Smooth muscle cell (in vitro differentiated cells): ENCODE measurements at regions not wholly inside any gene's neighbourhood (a gene's known extent, or its start where the extent isn't known, plus 50 kb on each side); places are given as distances from the start of the nearest gene placed in this dataset.

ENCODE experiments used
- DNase-seq: peaks from one replicate; lab custom pipeline; 2025; ENCODE audit not compliant: unreplicated experiment; lab: John Stamatoyannopoulos, UW
- H2AFZ ChIP-seq: fragments of 200-600 bp; sonication (generic); 2 replicates; pipeline ENCODE4 v1.6.0; 2016; ENCODE audit warnings: antibody characterized with exemption, low read depth, mild to moderate bottlenecking
- H3F3A ChIP-seq: fragments of 200-600 bp; sonication (generic); 2 replicates; pipeline ENCODE4 v1.6.0; 2017; ENCODE audit warnings: antibody characterized with exemption, low read depth
- H3K27ac ChIP-seq: fragments of 200-600 bp; sonication (generic); 2 replicates; pipeline ENCODE4 v1.5.1; 2016; ENCODE audit warnings: low read depth, mild to moderate bottlenecking
- H3K27me3 ChIP-seq: fragments of 200-600 bp; sonication (generic); 2 replicates; pipeline ENCODE4 v1.6.1; 2016; ENCODE audit warnings: low read depth, mild to moderate bottlenecking
- H3K36me3 ChIP-seq: fragments of 200-600 bp; sonication (generic); 2 replicates; pipeline ENCODE4 v1.5.1; 2016; ENCODE audit warnings: low read depth
- H3K4me1 ChIP-seq: fragments of 200-600 bp; sonication (generic); 2 replicates; pipeline ENCODE4 v1.5.1; 2016; ENCODE audit warnings: low read depth
- H3K4me2 ChIP-seq: fragments of 200-600 bp; sonication (generic); 2 replicates; pipeline ENCODE4 v1.6.0; 2016; ENCODE audit warnings: mild to moderate bottlenecking
- H3K4me3 ChIP-seq: fragments of 200-600 bp; sonication (generic); 2 replicates; pipeline ENCODE4 v1.5.1; 2016; ENCODE audit warnings: mild to moderate bottlenecking
- H3K79me2 ChIP-seq: fragments of 200-600 bp; sonication (generic); 2 replicates; pipeline ENCODE4 v1.6.0; 2016; ENCODE audit warnings: low read depth, mild to moderate bottlenecking
- H3K9ac ChIP-seq: fragments of 200-600 bp; sonication (generic); 2 replicates; pipeline ENCODE4 v1.6.0; 2016; ENCODE audit warnings: low read depth
- H3K9me3 ChIP-seq: fragments of 200-600 bp; sonication (generic); replicated peaks from 2 replicates; pipeline ENCODE4 v1.5.1; 2016; ENCODE audit warnings: low read depth
- H4K20me1 ChIP-seq: fragments of 200-600 bp; sonication (generic); 2 replicates; pipeline ENCODE4 v1.6.0; 2016; ENCODE audit warnings: low read depth
- WGBS: methylation state at CpG from one replicate; pipeline ENCODE4 v1.1.7; 2016; ENCODE audit warnings: low lambda C conversion rate; 5-methylcytosine and 5-hydroxymethylcytosine counted together
- TF ChIP-seq, protein P1 (sequence below): fragments of 200-600 bp; sonication (generic); IDR thresholded peaks from 2 replicates; pipeline ENCODE4 v1.5.1; 2017; ENCODE audit warnings: borderline replicate concordance, mild to moderate bottlenecking, antibody characterized with exemption; ENCODE audit not compliant: insufficient read depth, poor library complexity, severe bottlenecking

DNA sequence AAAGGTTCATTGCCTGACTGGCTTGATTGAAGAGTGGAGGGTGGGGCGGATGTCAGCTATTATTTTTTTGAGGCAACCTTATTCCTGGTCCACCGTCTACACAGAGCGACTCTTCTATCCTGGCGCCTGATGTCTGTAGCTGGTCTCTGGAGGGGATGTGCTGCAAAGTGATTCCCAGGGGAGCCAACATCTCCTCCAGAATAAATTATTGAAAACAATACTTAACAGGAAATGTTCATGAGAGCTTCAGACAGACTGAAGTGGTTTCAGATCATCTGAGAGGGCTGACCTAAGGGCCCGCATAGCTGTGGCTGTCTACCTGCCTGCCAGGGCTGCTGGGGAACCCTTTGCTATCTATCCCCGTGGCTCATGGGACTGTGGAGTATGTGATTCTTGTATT is 66.7 kb downstream of the TEX35 start:
- no peak overlapping the region for H2AFZ ChIP-seq
- no peak overlapping the region for H3K4me3 ChIP-seq
- no peaks in the 10 kb centered on the region for H4K20me1 ChIP-seq
- peaks cover 17% of the 10 kb centered on the region for H3K4me1 ChIP-seq
- H3K9ac ChIP-seq, result no peak overlapping the region
- WGBS, result 91% methylated on average over 6 of the region's 6 CpGs
- TF ChIP-seq, protein P1, sequence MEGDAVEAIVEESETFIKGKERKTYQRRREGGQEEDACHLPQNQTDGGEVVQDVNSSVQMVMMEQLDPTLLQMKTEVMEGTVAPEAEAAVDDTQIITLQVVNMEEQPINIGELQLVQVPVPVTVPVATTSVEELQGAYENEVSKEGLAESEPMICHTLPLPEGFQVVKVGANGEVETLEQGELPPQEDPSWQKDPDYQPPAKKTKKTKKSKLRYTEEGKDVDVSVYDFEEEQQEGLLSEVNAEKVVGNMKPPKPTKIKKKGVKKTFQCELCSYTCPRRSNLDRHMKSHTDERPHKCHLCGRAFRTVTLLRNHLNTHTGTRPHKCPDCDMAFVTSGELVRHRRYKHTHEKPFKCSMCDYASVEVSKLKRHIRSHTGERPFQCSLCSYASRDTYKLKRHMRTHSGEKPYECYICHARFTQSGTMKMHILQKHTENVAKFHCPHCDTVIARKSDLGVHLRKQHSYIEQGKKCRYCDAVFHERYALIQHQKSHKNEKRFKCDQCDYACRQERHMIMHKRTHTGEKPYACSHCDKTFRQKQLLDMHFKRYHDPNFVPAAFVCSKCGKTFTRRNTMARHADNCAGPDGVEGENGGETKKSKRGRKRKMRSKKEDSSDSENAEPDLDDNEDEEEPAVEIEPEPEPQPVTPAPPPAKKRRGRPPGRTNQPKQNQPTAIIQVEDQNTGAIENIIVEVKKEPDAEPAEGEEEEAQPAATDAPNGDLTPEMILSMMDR, result no peak
- no peak overlapping the region for H3K4me2 ChIP-seq
- no peaks in the 10 kb centered on the region for H3K79me2 ChIP-seq
- H3K27ac ChIP-seq, result no peak overlapping the region
- no peaks in the 10 kb centered on the region for H3K9me3 ChIP-seq
- H3F3A ChIP-seq, result no peaks in the 10 kb centered on the region
- no peaks in the 10 kb centered on the region for H3K36me3 ChIP-seq
- H3K27me3 ChIP-seq, result peaks cover 11% of the 10 kb centered on the region
- DNase-seq, result no peak

DNA sequence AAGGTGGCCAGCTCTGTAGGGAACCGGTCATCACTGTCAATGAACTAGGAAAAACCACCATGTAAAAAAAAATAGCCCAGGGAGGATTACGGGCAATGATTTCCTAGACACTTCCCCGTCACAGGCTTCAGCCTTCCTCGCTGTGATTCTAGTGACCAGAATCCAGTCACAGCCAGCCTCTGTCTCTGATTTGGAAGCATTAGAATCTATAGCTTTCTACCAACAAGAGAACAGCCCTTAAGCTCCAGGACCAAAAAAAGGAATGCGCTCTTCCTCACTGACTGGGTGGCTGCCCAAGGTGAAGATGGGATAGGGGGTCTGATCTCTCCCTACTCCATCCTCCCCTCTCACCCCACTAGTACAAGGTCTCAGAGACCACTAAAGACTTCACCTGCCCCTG is 67.2 kb downstream of the TEX35 start:
- no peak overlapping the region for H3K4me2 ChIP-seq
- DNase-seq, result no peak
- WGBS, result 94% methylated on average over 5 of the region's 5 CpGs
- H3K9me3 ChIP-seq, result no peaks in the 10 kb centered on the region
- no peaks in the 10 kb centered on the region for H3K79me2 ChIP-seq
- TF ChIP-seq, protein P1, result no peak
- H3K27me3 ChIP-seq, result peaks cover 11% of the 10 kb centered on the region
- peaks cover 17% of the 10 kb centered on the region for H3K4me1 ChIP-seq
- H3K36me3 ChIP-seq, result no peaks in the 10 kb centered on the region
- no peak overlapping the region for H3K9ac ChIP-seq
- H3K27ac ChIP-seq, result no peak overlapping the region
- no peaks in the 10 kb centered on the region for H3F3A ChIP-seq
- no peaks in the 10 kb centered on the region for H4K20me1 ChIP-seq
- H2AFZ ChIP-seq, result no peak overlapping the region
- H3K4me3 ChIP-seq, result no peak overlapping the region

DNA sequence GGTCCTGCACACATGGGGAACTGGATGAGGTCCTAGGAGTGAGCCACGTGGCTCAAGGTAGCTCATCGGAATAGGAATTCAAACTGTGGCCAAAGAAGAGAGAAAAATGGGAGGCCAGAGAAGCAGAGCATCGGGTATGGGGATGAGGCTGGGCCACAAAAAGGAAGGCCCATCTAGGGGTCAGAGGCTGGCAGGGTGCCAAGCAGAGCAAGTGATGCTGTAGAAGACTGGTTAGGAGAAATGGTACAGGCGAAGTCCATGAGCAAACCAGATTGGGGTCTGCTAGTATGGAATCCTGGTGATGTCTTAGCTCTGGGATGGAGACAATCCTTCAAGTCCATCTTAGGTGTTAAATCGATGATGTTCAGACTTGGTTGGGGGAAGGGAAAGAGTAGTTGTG is 68.0 kb downstream of the TEX35 start:
- no peak overlapping the region for H3K4me3 ChIP-seq
- no peak overlapping the region for H2AFZ ChIP-seq
- H3K36me3 ChIP-seq, result no peaks in the 10 kb centered on the region
- no peaks in the 10 kb centered on the region for H3F3A ChIP-seq
- DNase-seq, result no peak
- H3K4me1 ChIP-seq, result peaks cover 17% of the 10 kb centered on the region
- no peaks in the 10 kb centered on the region for H3K79me2 ChIP-seq
- H3K27me3 ChIP-seq, result peaks cover 11% of the 10 kb centered on the region
- 86% methylated on average over 5 of the region's 5 CpGs for WGBS
- no peak overlapping the region for H3K9ac ChIP-seq
- no peaks in the 10 kb centered on the region for H3K9me3 ChIP-seq
- H3K27ac ChIP-seq, result no peak overlapping the region
- H3K4me2 ChIP-seq, result no peak overlapping the region
- TF ChIP-seq, protein P1, result no peak
- no peaks in the 10 kb centered on the region for H4K20me1 ChIP-seq
